VCaP (cell line): ENCODE measurements at regions not wholly inside any gene's neighbourhood (a gene's known extent, or its start where the extent isn't known, plus 50 kb on each side); places are given as distances from the start of the nearest gene placed in this dataset.
A peak's percentile ranks its signal among the peaks of the same experiment; 100 is the strongest.

ENCODE experiments used
- H3K27ac ChIP-seq: fragments of 450-650 bp; 2 replicates; pipeline ENCODE4 v1.5.1; 2017
- TF ChIP-seq, protein P1 (sequence below): fragments of 450-650 bp; conservative IDR thresholded peaks from 2 replicates; pipeline ENCODE4 v1.5.1; 2017; ENCODE audit warnings: mild to moderate bottlenecking, moderate library complexity

DNA sequence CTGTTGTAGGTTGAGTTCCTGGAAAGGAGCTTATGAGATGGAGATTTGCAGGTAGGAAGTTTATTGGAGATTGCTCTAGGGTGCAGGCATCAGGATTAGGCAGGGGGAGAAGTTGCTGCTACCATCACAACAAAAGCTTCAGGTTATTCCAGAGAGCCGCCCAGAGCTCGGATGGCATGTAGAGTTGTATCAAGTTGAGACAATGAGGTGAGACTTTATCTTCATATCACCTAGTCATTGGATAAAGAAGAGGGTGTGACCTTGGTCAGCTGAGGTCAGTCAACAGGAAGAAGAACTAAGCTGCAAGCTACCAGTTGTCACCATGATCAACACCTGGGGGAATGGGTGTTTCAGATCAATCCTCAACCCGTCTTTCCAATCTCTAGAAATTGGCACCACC is 342.0 kb downstream of the RFC3 start:
- TF ChIP-seq, protein P1, sequence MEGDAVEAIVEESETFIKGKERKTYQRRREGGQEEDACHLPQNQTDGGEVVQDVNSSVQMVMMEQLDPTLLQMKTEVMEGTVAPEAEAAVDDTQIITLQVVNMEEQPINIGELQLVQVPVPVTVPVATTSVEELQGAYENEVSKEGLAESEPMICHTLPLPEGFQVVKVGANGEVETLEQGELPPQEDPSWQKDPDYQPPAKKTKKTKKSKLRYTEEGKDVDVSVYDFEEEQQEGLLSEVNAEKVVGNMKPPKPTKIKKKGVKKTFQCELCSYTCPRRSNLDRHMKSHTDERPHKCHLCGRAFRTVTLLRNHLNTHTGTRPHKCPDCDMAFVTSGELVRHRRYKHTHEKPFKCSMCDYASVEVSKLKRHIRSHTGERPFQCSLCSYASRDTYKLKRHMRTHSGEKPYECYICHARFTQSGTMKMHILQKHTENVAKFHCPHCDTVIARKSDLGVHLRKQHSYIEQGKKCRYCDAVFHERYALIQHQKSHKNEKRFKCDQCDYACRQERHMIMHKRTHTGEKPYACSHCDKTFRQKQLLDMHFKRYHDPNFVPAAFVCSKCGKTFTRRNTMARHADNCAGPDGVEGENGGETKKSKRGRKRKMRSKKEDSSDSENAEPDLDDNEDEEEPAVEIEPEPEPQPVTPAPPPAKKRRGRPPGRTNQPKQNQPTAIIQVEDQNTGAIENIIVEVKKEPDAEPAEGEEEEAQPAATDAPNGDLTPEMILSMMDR = no peak
- H3K27ac ChIP-seq = no peak overlapping the region

DNA sequence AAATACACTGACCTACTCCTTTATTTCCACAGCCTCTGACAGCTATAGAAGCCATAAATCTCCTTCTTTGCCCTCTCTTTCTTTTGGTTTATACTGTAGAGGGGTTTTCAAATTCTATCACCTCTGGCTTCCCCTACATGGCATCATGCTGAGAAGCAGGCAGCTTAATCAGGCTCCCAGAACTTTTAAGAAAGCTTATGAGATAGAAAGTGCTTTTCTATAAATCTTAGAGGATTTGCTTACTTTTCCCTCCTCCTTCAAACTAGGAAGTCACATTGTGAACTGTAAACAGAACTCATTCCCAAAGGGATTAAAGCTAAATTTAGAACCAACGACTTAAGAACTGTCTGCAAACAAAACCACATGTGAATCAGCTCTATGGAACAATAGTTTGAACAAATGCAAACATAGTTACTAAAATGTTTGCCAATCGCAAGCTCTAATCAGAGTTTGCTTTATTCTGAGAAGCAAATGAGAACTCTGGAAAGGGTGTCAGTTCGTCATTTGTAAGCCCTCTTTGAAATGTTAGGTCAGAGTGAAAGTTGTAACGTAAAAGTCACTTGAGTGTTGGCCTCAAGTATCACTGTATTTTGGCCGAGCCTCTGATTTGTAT is 344.1 kb downstream of the RFC3 start:
- H3K27ac ChIP-seq = peak overlapping the region; percentile 41; the same call in 1 of the 2 replicates

DNA sequence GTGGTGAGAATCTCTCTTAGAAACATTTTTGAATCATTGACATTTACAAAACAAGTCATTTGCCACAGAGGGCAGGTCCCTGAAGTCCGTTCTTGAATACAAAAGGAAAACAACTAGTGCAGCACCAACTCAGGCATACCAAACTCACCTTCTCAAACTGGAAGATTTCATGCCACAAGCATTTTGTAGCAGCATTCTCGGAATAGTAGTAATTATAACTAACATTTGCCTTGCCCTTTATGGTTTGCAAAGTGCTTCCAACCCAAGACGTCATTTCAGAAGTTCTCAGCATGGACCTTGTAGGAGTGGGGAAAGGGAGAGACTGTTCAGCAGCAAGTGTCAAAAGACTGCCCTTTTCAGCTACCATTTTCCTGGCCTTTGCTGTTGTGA is 344.6 kb downstream of the RFC3 start:
- TF ChIP-seq, protein P1 = no peak
- H3K27ac ChIP-seq = peak overlapping the region; percentile 41; the same call in 1 of the 2 replicates

More for the DNA sequence above, 344.1 kb downstream of the RFC3 start:
- TF ChIP-seq, protein P1 = no peak

DNA sequence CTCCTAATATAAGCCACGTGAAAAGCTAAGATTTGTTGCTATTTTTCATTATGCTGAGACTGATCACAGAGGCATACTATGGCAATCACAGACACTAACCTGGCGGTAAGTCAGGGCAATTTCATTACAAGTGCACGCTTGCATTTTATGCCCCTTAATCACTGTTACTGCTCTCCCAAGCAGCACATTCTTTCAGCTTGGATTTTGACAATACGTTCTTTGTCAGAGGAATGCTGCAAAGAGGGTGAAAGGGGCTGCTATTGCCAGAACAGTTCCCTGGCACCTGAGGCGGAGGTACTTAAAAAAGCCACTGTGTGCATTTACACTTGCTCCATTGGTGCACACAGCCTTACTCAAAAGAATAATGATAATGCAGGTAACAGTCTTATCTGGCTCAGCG is 346.6 kb downstream of the RFC3 start:
- H3K27ac ChIP-seq = no peak overlapping the region
- TF ChIP-seq, protein P1 = no peak

DNA sequence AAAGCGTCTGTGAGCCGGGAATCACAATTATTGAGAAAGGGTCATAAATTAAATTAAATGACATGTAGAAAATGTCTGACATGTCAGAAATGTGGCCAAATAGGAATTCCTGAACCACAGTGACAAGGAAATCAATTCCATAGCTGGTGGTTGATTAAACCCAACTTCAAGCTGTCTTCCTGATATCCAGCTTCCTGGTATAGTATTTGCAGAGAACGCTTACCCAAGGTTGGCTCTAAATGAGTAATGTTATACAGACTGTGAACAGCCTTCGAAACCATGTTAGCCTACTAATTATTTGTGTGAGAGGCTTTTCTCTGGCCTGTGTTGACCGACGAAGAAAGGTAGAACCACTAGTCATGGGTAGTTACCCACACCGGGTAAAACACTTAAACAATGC is 347.2 kb downstream of the RFC3 start:
- no peak overlapping the region for H3K27ac ChIP-seq
- TF ChIP-seq, protein P1 = no peak

DNA sequence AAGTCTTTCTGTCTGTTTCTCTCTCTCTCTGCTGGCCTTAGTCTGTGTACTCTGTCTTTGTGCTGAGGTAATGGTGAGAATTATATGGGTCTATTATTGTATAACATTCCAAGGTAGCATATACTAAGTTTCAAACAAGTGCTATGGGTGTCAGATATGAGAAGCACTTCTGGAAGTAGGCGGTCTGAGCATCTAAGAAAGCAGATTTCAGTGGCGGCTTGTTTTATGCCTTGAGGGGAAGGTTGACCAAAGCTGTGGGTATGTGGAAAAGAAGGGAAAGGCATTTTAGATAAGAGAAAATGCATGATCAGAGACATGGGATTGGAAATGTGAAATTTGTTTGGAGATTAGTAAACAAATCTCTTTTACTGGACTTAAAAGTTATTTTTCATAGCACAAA is 348.5 kb downstream of the RFC3 start:
- TF ChIP-seq, protein P1 = no peak
- H3K27ac ChIP-seq = no peak overlapping the region

DNA sequence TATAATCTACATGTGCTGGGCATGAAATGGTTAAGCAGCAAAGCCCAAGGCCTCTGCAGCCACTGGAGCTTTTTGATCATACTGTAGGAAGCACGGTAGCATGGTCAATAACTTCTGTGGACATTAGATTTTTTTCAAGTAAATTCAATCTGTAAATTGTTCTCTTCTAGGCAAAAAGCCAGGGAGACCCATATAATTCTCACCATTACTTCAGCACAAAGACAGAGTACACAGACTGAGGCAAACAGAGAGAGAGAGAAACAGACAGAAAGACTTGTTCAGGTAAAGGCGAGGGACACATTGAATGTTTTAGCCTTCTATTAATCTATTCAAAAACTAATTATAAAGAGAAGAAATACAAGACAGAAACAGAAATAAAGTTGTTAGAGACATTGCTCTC is 349.4 kb downstream of the RFC3 start:
- TF ChIP-seq, protein P1 = no peak
- peak overlapping the region; percentile 32; the same call in 1 of the 2 replicates for H3K27ac ChIP-seq
